Neural cell (in vitro differentiated cells): ENCODE measurements at regions not wholly inside any gene's neighbourhood (a gene's known extent, or its start where the extent isn't known, plus 50 kb on each side); places are given as distances from the start of the nearest gene placed in this dataset.
"Not testable (repeated sequence)": the region's sequence is repeated elsewhere in the genome, so short reads cannot be mapped to it uniquely, and the experiment has no call there.

Experiments used
- H2AFZ ChIP-seq: fragments of 200-600, 300-800 bp; sonication (generic), shearing (Covaris generic); 2 replicates; pipeline ENCODE4 v1.6.0; 2014; ENCODE audit warnings: low read depth, mild to moderate bottlenecking, antibody characterized with exemption, low read length, moderate library complexity
- H3F3A ChIP-seq: fragments of 200-600 bp; shearing (Covaris generic); 2 replicates; pipeline ENCODE4 v1.6.1; 2016; ENCODE audit warnings: mild to moderate bottlenecking, moderate library complexity, mixed read lengths, antibody characterized with exemption, low read length; ENCODE audit not compliant: insufficient read depth, poor library complexity, severe bottlenecking
- H3K27ac ChIP-seq: fragments of 200-600, 300-800 bp; sonication (generic), shearing (Covaris generic); 2 replicates; pipeline ENCODE4 v1.5.1; 2014; ENCODE audit warnings: mild to moderate bottlenecking, low read length, moderate library complexity
- H3K27me3 ChIP-seq: fragments of 300-800, 200-600 bp; sonication (generic), shearing (Covaris generic); 2 replicates; pipeline ENCODE4 v1.6.0; 2014; ENCODE audit warnings: mild to moderate bottlenecking, low read depth, low read length, moderate library complexity; ENCODE audit not compliant: insufficient read depth
- H3K36me3 ChIP-seq: fragments of 300-800, 200-600 bp; sonication (generic), shearing (Covaris generic); 2 replicates; pipeline ENCODE4 v1.5.1; 2014; ENCODE audit warnings: mild to moderate bottlenecking, antibody characterized with exemption, low read length, moderate library complexity; ENCODE audit not compliant: insufficient read depth
- H3K4me2 ChIP-seq: fragments of 300-800, 200-600 bp; sonication (generic), shearing (Covaris generic); 2 replicates; pipeline ENCODE4 v1.6.0; 2014; ENCODE audit warnings: mild to moderate bottlenecking, low read length
- H3K4me3 ChIP-seq: fragments of 300-800, 200-600 bp; sonication (generic), shearing (Covaris generic); 2 replicates; pipeline ENCODE4 v1.5.1; 2014; ENCODE audit warnings: mild to moderate bottlenecking, low read length, moderate library complexity
- H3K79me2 ChIP-seq: fragments of 200-600 bp; shearing (Covaris generic); replicated peaks from 2 replicates; pipeline ENCODE4 v1.6.0; 2014; ENCODE audit warnings: mild to moderate bottlenecking, low read length, moderate library complexity; ENCODE audit not compliant: insufficient read depth
- H3K9ac ChIP-seq: fragments of 300-800, 200-600 bp; sonication (generic), shearing (Covaris generic); 2 replicates; pipeline ENCODE4 v1.6.1; 2016; ENCODE audit warnings: mild to moderate bottlenecking, low read length, mixed read lengths
- H3K9me2 ChIP-seq: fragments of 200-600 bp; shearing (Covaris generic); 2 replicates; pipeline ENCODE4 v1.6.1; 2016; ENCODE audit warnings: mild to moderate bottlenecking, low read length, mixed read lengths; ENCODE audit not compliant: insufficient read depth
- H3K9me3 ChIP-seq: fragments of 200-600, 300-800 bp; sonication (generic), shearing (Covaris generic); 2 replicates; pipeline ENCODE4 v1.6.1; 2016; ENCODE audit warnings: mild to moderate bottlenecking, mixed run types, low read length, moderate library complexity, mixed read lengths
- H4K20me1 ChIP-seq: fragments of 200-600 bp; shearing (Covaris generic); 2 replicates; pipeline ENCODE4 v1.6.1; 2016; ENCODE audit warnings: mild to moderate bottlenecking, mixed run types; ENCODE audit not compliant: insufficient read depth
- EP300 ChIP-seq: fragments of 450-650 bp; conservative IDR thresholded peaks from 2 replicates; pipeline ENCODE4 v1.6.1; 2014; ENCODE audit warnings: antibody characterized with exemption, mild to moderate bottlenecking, moderate library complexity; ENCODE audit not compliant: poor library complexity, severe bottlenecking
- EZH2 ChIP-seq: fragments of 200-600, 300-800 bp; shearing (Covaris generic), sonication (generic); IDR thresholded peaks from 2 replicates; pipeline ENCODE4 v1.6.1; 2014; ENCODE audit warnings: antibody characterized with exemption, low read length, borderline replicate concordance, mild to moderate bottlenecking; ENCODE audit not compliant: insufficient read depth, poor library complexity, severe bottlenecking
- MXI1 ChIP-seq: fragments of 450-650 bp; conservative IDR thresholded peaks from 2 replicates; pipeline ENCODE4 v1.6.1; 2014; ENCODE audit warnings: antibody characterized with exemption, mild to moderate bottlenecking; ENCODE audit not compliant: poor library complexity, severe bottlenecking
- POLR2AphosphoS5 ChIP-seq: IDR thresholded peaks from 2 replicates; pipeline ENCODE4 v1.6.1; 2012
- RAD21 ChIP-seq: fragments of 450-650 bp; conservative IDR thresholded peaks from 2 replicates; pipeline ENCODE4 v1.6.1; 2014; ENCODE audit warnings: antibody characterized with exemption, mild to moderate bottlenecking, moderate library complexity
- SMC3 ChIP-seq: fragments of 450-650 bp; conservative IDR thresholded peaks from 2 replicates; pipeline ENCODE4 v1.6.1; 2014; ENCODE audit warnings: antibody characterized with exemption, mild to moderate bottlenecking, moderate library complexity; ENCODE audit not compliant: poor library complexity
- TAF1 ChIP-seq: IDR thresholded peaks from 2 replicates; pipeline ENCODE4 v1.6.1; 2012; ENCODE audit warnings: low read depth
- TF ChIP-seq, protein P1 (sequence below): fragments of 450-650 bp; IDR thresholded peaks from 2 replicates; pipeline ENCODE4 v1.5.1; 2014; ENCODE audit warnings: antibody characterized with exemption, mild to moderate bottlenecking, moderate library complexity; ENCODE audit not compliant: poor library complexity, severe bottlenecking
- TF ChIP-seq, protein P2 (sequence below): IDR thresholded peaks from 2 replicates; pipeline ENCODE4 v1.6.1; 2012; ENCODE audit warnings: borderline replicate concordance

DNA sequence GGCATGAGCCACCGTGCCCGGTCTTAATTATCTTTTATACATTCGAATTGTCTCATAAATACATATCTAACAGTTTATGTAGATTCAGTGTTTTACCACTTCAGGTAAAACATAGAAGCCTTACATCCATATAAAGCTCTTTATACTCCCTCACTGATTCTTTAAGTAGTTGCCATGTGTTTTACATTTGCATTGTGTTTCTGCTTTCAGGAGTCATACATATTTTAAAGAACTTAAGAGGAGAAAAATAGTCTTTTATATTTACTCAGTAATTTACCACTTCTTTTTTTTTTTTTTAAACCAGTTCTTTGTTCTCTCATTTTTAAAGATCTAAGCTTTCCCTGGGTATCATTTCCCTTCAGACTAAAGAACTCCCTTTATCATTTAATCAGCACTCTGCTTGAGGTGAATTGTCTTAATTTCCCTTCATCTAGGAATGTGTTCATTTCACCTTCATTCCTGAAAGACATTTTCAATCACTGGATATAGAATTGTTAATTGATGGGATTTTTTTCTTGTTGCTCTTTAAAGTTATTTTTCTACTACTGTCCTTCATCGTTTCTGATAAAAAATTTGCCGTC lies 127.1 kb upstream of the XIST start:
- TF ChIP-seq EP300 (no peak), RAD21 (no peak), MXI1 (no peak), SMC3 (no peak), EZH2 (no peak), TAF1 (no peak), POLR2AphosphoS5 (no peak)
- TF ChIP-seq, protein P1, sequence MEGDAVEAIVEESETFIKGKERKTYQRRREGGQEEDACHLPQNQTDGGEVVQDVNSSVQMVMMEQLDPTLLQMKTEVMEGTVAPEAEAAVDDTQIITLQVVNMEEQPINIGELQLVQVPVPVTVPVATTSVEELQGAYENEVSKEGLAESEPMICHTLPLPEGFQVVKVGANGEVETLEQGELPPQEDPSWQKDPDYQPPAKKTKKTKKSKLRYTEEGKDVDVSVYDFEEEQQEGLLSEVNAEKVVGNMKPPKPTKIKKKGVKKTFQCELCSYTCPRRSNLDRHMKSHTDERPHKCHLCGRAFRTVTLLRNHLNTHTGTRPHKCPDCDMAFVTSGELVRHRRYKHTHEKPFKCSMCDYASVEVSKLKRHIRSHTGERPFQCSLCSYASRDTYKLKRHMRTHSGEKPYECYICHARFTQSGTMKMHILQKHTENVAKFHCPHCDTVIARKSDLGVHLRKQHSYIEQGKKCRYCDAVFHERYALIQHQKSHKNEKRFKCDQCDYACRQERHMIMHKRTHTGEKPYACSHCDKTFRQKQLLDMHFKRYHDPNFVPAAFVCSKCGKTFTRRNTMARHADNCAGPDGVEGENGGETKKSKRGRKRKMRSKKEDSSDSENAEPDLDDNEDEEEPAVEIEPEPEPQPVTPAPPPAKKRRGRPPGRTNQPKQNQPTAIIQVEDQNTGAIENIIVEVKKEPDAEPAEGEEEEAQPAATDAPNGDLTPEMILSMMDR: no peak
- TF ChIP-seq, protein P2, sequence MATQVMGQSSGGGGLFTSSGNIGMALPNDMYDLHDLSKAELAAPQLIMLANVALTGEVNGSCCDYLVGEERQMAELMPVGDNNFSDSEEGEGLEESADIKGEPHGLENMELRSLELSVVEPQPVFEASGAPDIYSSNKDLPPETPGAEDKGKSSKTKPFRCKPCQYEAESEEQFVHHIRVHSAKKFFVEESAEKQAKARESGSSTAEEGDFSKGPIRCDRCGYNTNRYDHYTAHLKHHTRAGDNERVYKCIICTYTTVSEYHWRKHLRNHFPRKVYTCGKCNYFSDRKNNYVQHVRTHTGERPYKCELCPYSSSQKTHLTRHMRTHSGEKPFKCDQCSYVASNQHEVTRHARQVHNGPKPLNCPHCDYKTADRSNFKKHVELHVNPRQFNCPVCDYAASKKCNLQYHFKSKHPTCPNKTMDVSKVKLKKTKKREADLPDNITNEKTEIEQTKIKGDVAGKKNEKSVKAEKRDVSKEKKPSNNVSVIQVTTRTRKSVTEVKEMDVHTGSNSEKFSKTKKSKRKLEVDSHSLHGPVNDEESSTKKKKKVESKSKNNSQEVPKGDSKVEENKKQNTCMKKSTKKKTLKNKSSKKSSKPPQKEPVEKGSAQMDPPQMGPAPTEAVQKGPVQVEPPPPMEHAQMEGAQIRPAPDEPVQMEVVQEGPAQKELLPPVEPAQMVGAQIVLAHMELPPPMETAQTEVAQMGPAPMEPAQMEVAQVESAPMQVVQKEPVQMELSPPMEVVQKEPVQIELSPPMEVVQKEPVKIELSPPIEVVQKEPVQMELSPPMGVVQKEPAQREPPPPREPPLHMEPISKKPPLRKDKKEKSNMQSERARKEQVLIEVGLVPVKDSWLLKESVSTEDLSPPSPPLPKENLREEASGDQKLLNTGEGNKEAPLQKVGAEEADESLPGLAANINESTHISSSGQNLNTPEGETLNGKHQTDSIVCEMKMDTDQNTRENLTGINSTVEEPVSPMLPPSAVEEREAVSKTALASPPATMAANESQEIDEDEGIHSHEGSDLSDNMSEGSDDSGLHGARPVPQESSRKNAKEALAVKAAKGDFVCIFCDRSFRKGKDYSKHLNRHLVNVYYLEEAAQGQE: no peak
- no peak overlapping the region for H3K4me2 ChIP-seq
- H3F3A ChIP-seq: no peaks in the 10 kb centered on the region
- no peaks in the 10 kb centered on the region for H3K79me2 ChIP-seq
- no peaks in the 10 kb centered on the region for H4K20me1 ChIP-seq
- H3K9me3 ChIP-seq: no peaks in the 10 kb centered on the region
- H3K27ac ChIP-seq: no peak overlapping the region
- no peaks in the 10 kb centered on the region for H3K27me3 ChIP-seq
- H3K9me2 ChIP-seq: no peaks in the 10 kb centered on the region
- H2AFZ ChIP-seq: no peak overlapping the region
- H3K9ac ChIP-seq: no peak overlapping the region
- no peak overlapping the region for H3K4me3 ChIP-seq
- no peaks in the 10 kb centered on the region for H3K36me3 ChIP-seq

DNA sequence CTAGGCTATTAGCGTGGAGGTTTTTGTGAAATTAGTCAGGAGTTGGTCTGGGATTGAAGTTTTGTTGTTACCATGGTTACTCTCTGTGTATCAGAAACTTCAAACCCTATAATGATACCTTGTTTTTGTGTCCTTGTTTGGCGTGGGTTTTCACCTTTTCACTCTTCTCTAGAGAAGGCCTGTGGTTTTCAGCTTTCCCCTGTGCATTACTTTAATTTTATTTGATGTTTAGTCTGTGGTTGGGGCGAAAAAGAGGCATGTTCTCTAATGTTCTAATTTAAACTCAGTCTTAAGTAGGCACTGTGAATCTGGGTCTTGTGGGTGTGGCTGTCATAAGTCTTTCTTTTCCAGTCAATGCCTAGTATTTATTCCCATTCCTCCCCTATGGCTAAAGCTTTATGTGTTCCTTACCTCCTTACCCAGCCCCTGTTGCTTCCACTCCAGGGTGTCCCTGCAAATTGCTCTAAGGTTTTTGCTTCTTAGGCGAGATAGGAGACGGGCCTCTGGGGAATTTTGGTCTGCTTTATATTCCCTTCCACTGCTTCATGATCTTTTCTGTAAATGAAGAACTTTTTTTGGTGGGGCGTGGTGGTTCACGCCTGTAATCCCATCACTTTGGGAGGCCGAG lies 125.1 kb upstream of the XIST start:
- Histone ChIP-seq H3K9me3 (no peaks in the 10 kb centered on the region), H3K9ac (no peak overlapping the region), H3K27ac (no peak overlapping the region), H3K4me2 (no peak overlapping the region), H3K9me2 (no peaks in the 10 kb centered on the region), H3K27me3 (no peaks in the 10 kb centered on the region), H2AFZ (no peak overlapping the region), H3K4me3 (no peak overlapping the region), H3F3A (no peaks in the 10 kb centered on the region), H4K20me1 (no peaks in the 10 kb centered on the region), H3K79me2 (no peaks in the 10 kb centered on the region), H3K36me3 (no peaks in the 10 kb centered on the region)
- TF ChIP-seq EP300: no peak

DNA sequence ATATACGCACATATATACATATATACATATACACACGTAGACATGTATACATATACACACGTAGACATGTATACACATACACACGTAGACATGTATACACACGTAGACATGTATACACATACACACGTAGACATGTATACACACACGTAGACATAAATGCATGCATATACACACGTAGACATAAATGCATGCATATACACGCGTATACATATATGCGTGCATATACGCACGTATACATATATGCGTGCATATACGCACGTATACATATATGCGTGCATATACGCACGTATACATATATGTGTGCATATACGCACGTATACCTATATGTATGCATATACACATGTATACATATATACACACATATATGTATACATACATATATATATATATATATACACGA lies 114.9 kb upstream of the XIST start:
- H3K9me3 ChIP-seq, H3K4me2 ChIP-seq, H3F3A ChIP-seq, H4K20me1 ChIP-seq, H3K9me2 ChIP-seq, H3K9ac ChIP-seq, H3K27me3 ChIP-seq, H3K4me3 ChIP-seq, H3K79me2 ChIP-seq, H2AFZ ChIP-seq, H3K36me3 ChIP-seq, H3K27ac ChIP-seq: not testable (repeated sequence)
